OCI-LY1 (cell line): ENCODE measurements at regions not wholly inside any gene's neighbourhood (a gene's known extent, or its start where the extent isn't known, plus 50 kb on each side); places are given as distances from the start of the nearest gene placed in this dataset.

Experiments
- CTCF ChIP-seq: fragments of 200-600 bp; sonication (generic), shearing (Covaris generic); IDR thresholded peaks from 2 replicates; pipeline ENCODE4 v1.5.1; 2017; ENCODE audit warnings: mild to moderate bottlenecking, antibody characterized with exemption, low read length, moderate library complexity, mixed read lengths
- EZH2 ChIP-seq: fragments of 200-600 bp; sonication (generic), shearing (Covaris generic); IDR thresholded peaks from 2 replicates; pipeline ENCODE4 v1.8.0; 2017; ENCODE audit warnings: borderline replicate concordance, mixed run types, mild to moderate bottlenecking, antibody characterized with exemption, low read length, moderate library complexity, mixed read lengths

DNA sequence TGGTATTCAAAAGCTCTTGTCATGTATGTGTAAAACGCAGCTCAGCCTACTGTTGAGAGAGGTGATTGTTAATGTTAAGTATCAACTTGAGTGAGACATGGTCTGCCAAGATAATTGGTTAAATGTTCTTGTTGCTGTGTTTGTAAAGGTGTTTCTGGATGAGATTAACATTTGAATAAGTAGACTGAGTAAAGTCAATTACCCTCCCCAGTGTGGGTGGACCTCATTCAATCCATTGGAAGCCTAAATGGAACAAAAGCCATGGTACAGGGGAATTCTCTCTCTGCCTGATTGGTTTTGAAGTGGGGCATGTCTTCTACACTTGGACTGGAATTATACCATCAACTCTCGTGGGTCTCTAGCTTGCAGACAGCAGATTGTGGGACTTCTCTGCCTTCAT, 63.8 kb upstream of the RERGL start:
- TF ChIP-seq CTCF: no peak
- no peak for TF ChIP-seq EZH2
